H1 (cell line): ENCODE measurements at regions not wholly inside any gene's neighbourhood (a gene's known extent, or its start where the extent isn't known, plus 50 kb on each side); places are given as distances from the start of the nearest gene placed in this dataset.

Experiments
- PHF8 ChIP-seq: fragments of 200-600 bp; sonication (generic); conservative IDR thresholded peaks from 2 replicates; pipeline ENCODE4 v1.7.1; 2012; ENCODE audit warnings: low read depth, mild to moderate bottlenecking, inconsistent platforms, low read length, moderate library complexity
- TCF12 ChIP-seq: IDR thresholded peaks from 2 replicates; pipeline ENCODE4 v1.6.1; 2011; ENCODE audit warnings: low read depth, mild to moderate bottlenecking, low read length
- TF ChIP-seq, protein P1 (sequence below): fragments of 300-600 bp; sonication (generic); IDR thresholded peaks from 2 replicates; pipeline ENCODE4 v1.7.1; 2012; ENCODE audit warnings: low read length, moderate library complexity, mild to moderate bottlenecking, inconsistent platforms; ENCODE audit not compliant: insufficient replicate concordance

DNA sequence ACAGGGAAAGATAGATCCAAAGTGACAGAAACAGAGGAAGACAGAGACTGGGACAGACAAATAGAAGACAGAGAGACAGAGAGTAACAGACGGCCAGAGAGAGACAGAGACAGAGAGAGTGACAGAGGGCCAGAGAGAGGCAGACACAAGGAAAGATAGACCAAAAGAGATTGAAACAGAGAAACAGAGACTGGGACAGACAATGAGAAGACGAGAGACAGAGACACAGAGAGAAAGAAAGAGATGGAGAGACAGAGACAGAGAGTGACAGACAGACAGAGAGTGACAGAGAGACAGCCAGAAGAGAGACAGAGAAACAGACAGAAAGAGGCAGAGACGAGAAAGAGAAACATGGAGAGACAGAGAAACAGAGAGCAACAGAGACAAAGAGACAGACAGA, 127.3 kb downstream of the UQCRFS1 start (continued):
- TF ChIP-seq, protein P1, sequence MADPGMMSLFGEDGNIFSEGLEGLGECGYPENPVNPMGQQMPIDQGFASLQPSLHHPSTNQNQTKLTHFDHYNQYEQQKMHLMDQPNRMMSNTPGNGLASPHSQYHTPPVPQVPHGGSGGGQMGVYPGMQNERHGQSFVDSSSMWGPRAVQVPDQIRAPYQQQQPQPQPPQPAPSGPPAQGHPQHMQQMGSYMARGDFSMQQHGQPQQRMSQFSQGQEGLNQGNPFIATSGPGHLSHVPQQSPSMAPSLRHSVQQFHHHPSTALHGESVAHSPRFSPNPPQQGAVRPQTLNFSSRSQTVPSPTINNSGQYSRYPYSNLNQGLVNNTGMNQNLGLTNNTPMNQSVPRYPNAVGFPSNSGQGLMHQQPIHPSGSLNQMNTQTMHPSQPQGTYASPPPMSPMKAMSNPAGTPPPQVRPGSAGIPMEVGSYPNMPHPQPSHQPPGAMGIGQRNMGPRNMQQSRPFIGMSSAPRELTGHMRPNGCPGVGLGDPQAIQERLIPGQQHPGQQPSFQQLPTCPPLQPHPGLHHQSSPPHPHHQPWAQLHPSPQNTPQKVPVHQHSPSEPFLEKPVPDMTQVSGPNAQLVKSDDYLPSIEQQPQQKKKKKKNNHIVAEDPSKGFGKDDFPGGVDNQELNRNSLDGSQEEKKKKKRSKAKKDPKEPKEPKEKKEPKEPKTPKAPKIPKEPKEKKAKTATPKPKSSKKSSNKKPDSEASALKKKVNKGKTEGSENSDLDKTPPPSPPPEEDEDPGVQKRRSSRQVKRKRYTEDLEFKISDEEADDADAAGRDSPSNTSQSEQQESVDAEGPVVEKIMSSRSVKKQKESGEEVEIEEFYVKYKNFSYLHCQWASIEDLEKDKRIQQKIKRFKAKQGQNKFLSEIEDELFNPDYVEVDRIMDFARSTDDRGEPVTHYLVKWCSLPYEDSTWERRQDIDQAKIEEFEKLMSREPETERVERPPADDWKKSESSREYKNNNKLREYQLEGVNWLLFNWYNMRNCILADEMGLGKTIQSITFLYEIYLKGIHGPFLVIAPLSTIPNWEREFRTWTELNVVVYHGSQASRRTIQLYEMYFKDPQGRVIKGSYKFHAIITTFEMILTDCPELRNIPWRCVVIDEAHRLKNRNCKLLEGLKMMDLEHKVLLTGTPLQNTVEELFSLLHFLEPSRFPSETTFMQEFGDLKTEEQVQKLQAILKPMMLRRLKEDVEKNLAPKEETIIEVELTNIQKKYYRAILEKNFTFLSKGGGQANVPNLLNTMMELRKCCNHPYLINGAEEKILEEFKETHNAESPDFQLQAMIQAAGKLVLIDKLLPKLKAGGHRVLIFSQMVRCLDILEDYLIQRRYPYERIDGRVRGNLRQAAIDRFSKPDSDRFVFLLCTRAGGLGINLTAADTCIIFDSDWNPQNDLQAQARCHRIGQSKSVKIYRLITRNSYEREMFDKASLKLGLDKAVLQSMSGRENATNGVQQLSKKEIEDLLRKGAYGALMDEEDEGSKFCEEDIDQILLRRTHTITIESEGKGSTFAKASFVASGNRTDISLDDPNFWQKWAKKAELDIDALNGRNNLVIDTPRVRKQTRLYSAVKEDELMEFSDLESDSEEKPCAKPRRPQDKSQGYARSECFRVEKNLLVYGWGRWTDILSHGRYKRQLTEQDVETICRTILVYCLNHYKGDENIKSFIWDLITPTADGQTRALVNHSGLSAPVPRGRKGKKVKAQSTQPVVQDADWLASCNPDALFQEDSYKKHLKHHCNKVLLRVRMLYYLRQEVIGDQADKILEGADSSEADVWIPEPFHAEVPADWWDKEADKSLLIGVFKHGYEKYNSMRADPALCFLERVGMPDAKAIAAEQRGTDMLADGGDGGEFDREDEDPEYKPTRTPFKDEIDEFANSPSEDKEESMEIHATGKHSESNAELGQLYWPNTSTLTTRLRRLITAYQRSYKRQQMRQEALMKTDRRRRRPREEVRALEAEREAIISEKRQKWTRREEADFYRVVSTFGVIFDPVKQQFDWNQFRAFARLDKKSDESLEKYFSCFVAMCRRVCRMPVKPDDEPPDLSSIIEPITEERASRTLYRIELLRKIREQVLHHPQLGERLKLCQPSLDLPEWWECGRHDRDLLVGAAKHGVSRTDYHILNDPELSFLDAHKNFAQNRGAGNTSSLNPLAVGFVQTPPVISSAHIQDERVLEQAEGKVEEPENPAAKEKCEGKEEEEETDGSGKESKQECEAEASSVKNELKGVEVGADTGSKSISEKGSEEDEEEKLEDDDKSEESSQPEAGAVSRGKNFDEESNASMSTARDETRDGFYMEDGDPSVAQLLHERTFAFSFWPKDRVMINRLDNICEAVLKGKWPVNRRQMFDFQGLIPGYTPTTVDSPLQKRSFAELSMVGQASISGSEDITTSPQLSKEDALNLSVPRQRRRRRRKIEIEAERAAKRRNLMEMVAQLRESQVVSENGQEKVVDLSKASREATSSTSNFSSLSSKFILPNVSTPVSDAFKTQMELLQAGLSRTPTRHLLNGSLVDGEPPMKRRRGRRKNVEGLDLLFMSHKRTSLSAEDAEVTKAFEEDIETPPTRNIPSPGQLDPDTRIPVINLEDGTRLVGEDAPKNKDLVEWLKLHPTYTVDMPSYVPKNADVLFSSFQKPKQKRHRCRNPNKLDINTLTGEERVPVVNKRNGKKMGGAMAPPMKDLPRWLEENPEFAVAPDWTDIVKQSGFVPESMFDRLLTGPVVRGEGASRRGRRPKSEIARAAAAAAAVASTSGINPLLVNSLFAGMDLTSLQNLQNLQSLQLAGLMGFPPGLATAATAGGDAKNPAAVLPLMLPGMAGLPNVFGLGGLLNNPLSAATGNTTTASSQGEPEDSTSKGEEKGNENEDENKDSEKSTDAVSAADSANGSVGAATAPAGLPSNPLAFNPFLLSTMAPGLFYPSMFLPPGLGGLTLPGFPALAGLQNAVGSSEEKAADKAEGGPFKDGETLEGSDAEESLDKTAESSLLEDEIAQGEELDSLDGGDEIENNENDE: no peak
- TF ChIP-seq PHF8: no peak
- no peak for TF ChIP-seq TCF12
